LNCAP (cell line): ENCODE measurements at regions not wholly inside any gene's neighbourhood (a gene's known extent, or its start where the extent isn't known, plus 50 kb on each side); places are given as distances from the start of the nearest gene placed in this dataset.

Experiments
- TF ChIP-seq, protein P1 (sequence below): fragments of 450-650 bp; IDR thresholded peaks from 2 replicates; pipeline ENCODE4 v1.5.1; 2017; ENCODE audit warnings: mild to moderate bottlenecking

DNA sequence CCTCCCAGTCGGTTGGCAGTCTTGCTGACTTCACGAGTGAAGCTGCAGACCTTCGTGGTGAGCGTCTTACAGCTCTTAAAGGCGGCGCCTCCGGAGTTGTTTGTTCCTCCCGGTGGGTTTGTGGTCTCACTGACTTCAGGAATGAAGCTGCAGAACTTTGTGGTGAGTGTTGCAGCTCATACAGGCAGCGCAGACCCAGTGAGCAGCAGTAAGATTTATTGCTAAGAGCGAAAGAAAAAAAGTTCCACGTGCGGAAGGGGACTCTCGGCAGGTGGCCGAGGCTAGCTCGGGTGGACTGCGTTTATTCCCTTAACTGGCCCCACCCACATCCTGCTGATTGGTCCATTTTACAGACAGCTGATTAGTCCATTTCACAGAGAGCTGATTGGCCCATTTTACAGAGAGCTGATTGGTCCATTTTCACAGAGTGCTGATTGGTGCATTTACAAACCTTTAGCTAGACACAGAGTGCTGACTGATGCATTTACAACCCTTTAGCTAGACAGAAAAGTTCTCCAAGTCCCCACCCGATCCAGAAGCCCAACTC lies 240.3 kb downstream of the LRATD1 start:
- TF ChIP-seq, protein P1, sequence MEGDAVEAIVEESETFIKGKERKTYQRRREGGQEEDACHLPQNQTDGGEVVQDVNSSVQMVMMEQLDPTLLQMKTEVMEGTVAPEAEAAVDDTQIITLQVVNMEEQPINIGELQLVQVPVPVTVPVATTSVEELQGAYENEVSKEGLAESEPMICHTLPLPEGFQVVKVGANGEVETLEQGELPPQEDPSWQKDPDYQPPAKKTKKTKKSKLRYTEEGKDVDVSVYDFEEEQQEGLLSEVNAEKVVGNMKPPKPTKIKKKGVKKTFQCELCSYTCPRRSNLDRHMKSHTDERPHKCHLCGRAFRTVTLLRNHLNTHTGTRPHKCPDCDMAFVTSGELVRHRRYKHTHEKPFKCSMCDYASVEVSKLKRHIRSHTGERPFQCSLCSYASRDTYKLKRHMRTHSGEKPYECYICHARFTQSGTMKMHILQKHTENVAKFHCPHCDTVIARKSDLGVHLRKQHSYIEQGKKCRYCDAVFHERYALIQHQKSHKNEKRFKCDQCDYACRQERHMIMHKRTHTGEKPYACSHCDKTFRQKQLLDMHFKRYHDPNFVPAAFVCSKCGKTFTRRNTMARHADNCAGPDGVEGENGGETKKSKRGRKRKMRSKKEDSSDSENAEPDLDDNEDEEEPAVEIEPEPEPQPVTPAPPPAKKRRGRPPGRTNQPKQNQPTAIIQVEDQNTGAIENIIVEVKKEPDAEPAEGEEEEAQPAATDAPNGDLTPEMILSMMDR = no peak

DNA sequence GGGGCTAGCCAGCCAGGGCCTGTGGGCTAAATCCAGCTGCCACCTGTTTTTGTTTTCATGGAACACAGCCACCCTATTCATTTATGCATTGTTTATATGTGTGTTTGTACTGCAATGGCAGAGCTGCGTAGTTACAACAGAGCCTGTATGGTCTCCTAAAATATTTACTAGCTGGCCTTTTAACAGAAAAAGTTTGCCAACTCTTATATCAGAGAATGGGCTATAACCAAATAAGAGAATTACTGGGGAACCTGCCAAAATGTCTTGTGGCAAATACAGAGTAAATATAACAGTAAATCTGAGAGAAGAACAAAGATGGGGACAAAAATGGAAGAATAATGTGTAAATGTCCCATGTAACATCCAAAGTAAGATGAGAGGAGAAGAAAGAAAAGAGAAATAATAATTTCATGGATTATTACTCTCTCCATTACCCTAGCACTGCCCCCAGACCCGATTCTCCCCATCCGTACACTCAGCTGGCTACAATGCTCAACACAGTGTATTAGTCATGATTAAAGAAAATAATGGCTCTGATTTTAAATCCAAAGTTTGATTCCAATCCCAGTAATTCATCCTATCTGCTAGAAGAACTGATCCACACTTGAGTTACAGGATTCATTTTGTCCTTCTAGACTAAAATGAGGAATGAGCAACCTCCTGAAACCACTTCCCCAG lies 249.3 kb downstream of the LRATD1 start:
- TF ChIP-seq, protein P1 = no peak

DNA sequence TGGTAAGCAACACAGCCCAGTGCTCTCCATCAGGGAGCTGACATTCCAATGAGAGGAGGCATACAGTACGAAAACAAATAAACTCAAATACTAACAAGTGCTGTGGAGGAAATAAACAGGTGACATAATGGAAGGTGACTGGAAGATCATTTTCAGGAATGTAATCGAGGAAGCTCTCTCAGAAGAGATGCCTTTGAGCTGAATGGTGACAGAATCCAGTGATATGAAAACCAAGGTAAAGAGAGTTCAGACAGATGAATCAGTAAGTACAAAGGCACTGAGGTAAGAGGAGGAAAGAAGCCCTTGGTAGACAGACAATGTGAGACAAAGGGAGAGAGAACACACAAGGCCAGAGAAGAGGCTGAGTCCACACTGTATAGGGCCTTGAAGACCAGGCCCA lies 252.1 kb downstream of the LRATD1 start:
- TF ChIP-seq, protein P1 = no peak

DNA sequence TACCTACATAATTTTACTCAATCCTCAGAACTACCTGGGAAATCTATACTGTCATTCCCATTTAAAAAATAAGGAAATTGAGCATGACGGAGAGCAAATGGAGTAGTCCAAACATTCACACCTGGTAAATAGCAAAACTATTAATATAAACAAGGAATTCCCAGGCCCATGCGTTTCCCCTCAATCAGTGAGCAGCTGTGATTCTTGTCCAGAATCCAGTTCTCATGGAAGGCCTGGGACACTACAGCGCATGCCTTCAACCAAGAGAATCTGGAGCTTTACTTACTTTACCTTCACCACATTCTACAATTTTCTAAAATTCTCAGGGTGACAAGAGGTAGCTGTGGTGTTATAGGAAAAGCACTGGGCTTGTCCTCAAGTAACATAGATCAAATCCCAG lies 259.0 kb downstream of the LRATD1 start:
- TF ChIP-seq, protein P1 = no peak

DNA sequence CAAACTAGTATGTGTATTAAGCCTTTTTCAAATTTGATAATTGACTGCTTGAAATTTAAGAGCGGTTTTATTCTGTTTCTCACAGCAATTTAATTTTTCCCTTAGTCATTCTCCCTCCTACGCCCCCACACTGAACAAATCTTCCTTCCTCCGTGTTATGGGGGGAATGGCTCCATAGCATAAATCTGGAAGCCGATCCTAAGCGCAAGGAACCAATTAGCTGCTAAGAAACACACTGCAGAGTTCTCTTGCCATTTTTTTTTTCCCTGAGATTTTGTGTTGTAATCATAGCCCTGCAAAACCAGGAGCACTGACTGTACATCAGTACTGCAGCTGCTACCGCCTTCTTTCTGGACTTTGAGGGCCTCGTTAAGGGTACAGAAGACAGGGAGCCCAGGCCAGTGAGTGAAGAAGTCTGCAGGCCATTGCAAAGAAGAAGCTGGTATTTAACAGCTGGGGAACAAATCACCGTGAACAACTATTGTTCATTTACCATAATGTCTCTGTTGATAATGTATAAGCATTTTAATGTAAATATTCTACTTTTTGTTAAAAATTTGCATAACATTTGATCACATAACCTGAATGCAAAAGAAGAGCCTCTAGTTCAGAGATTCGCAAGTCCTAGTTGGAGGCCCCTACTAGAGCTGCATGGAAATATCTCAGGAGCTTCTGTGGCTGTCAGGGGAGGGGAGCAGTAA lies 264.0 kb downstream of the LRATD1 start:
- TF ChIP-seq, protein P1 = no peak

DNA sequence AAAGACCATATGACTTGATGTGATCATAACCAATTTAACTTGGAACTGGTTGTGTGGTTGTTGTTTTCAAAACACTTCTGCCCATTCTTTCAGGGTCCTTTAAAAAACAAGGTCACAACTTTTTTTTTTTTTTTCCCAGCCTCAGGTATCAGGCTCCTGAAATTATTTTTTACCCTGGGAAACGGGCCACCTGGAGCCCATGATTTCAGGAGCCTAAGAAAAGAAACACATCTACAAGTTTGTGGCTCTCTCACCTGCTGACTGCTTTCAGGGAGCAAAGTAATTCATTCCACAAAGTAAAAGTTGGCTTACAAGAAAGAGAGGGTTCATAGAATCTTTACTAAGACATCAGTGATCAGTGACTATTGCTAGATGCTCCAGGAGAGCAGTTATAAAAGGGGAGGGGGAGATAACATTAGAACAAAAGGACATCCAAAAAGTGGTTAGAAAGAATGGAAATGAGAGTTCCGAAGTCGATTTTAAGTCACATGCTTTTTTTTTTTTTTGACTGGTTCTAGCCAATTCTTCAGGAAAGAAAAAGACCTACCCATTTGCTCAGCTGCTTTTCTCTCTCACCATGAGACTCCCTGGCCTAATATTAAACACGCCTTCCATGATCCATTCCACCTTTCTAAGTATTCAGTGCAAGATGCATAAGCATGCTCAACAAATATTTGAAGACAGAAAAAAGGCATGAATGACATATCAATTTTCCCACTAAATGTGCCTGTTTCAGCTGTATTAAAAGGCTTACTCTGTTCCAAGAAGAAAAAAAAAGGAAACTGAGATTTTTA lies 267.3 kb downstream of the LRATD1 start:
- TF ChIP-seq, protein P1 = no peak

DNA sequence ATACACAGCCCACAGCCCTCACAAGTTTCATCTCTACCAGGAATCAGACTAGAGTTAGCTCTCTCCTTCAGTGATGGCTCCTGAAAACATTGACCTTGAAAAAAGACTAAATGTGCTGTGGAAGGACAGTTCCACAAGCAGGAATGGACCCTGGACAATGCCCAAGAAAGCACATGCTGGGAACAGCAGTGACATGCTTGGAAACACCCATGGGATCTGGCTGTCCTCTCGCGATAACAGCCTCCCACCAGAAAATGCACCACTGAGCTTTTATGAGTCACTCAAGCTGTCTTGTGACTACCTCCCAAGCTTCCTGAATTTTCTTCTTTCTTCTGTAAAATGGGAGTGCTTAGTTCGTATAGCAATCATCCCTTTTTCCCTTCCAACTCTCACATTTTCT lies 269.2 kb downstream of the LRATD1 start:
- TF ChIP-seq, protein P1 = no peak
